ENCODE measurements at regions not wholly inside any gene's neighbourhood (a gene's known extent, or its start where the extent isn't known, plus 50 kb on each side); places are given as distances from the start of the nearest gene placed in this dataset.
"Not testable (repeated sequence)": the region's sequence is repeated elsewhere in the genome, so short reads cannot be mapped to it uniquely, and the experiment has no call there.

- TF ChIP-seq CTCF (IDR thresholded peaks at IDR 0.05) (no peak), POLR2AphosphoS5 (IDR thresholded peaks at IDR 0.05) (no peak), POLR2A (IDR thresholded peaks at IDR 0.05) (no peak), EP300 (IDR thresholded peaks at IDR 0.05) (no peak)
- Histone ChIP-seq H3K27me3 (peaks cover 0 to 23% (median 0%) of the 10 kb centered on the region in 3 donors), H3K27ac (no peak overlapping the region), H3K4me3 (no peak overlapping the region), H3K36me3 (no peaks in the 10 kb centered on the region), H3K9me3 (no peaks in the 10 kb centered on the region), H3K4me1 (no peaks in the 10 kb centered on the region)
- intact Hi-C loops (cut with DNase I; ENCODE audit: low total_unique reads): no loop called here
- 71 to 80% (median 75%) methylated on average over 4 to 19 of the region's 19 CpGs for WGBS, 5 donors
- no peak for DNase-seq
Measured at GRCh38 chr14:105894125-105894977, 368.0 kb downstream of the TMEM121 start.

- H3K36me3 ChIP-seq: no peaks in the 10 kb centered on the region
- intact Hi-C loops (cut with DNase I; ENCODE audit: low total_unique reads): no loop called here
- no peaks in the 10 kb centered on the region for H3K4me1 ChIP-seq
- DNase-seq: no peak
- H3K4me3 ChIP-seq: no peak overlapping the region
- no peak overlapping the region for H3K27ac ChIP-seq
- H3K9me3 ChIP-seq: no peaks in the 10 kb centered on the region
- H3K27me3 ChIP-seq: peaks cover 0 to 25% (median 0%) of the 10 kb centered on the region in 3 donors
- TF ChIP-seq POLR2AphosphoS5 (IDR thresholded peaks at IDR 0.05) (no peak), EP300 (IDR thresholded peaks at IDR 0.05) (no peak), POLR2A (IDR thresholded peaks at IDR 0.05) (no peak), CTCF (IDR thresholded peaks at IDR 0.05) (no peak)
- WGBS, 5 donors: 75 to 87% (median 80%) methylated on average over 25 to 30 of the region's 30 CpGs
Measured at GRCh38 chr14:105894978-105895881, 368.8 kb downstream of the TMEM121 start.

- not testable (repeated sequence) for DNase-seq
- WGBS, 5 donors: 76 to 85% (median 82%) methylated on average over 2 to 6 of the region's 6 CpGs
Measured at GRCh38 chr14:105896206-105896605, 369.8 kb downstream of the TMEM121 start.

GRCh38 chr14:105896961-105897724 is 370.8 kb downstream of the TMEM121 start:
- H3K9me3 ChIP-seq; H3K27ac ChIP-seq; H3K36me3 ChIP-seq; H3K4me1 ChIP-seq; H3K4me3 ChIP-seq; intact Hi-C loops (cut with DNase I; ENCODE audit: low total_unique reads); DNase-seq: not testable (repeated sequence)
- WGBS, 5 donors: 53 to 67% (median 60%) methylated on average over 6 of the region's 6 CpGs
- peaks cover 0 to 22% (median 0%) of the 10 kb centered on the region in 3 donors for H3K27me3 ChIP-seq

More at GRCh38 chr14:105896206-105896605, 369.8 kb downstream of the TMEM121 start:
- intact Hi-C loops (cut with DNase I; ENCODE audit: low total_unique reads); H3K4me1 ChIP-seq; H3K27ac ChIP-seq; H3K36me3 ChIP-seq; H3K9me3 ChIP-seq; H3K4me3 ChIP-seq: not testable (repeated sequence)
- H3K27me3 ChIP-seq: peaks cover 0 to 29% (median 0%) of the 10 kb centered on the region in 3 donors

GRCh38 chr14:105897725-105898113 is 371.3 kb downstream of the TMEM121 start:
- 72 to 79% (median 75%) methylated on average over 6 to 7 of the region's 7 CpGs for WGBS, 5 donors
- no peak for TF ChIP-seq POLR2A (IDR thresholded peaks at IDR 0.05)
- no peak for TF ChIP-seq CTCF (IDR thresholded peaks at IDR 0.05)
- no peak for TF ChIP-seq EP300 (IDR thresholded peaks at IDR 0.05)
- TF ChIP-seq POLR2AphosphoS5 (IDR thresholded peaks at IDR 0.05): no peak
- no peaks in the 10 kb centered on the region for H3K36me3 ChIP-seq
- DNase-seq: no peak
- H3K4me1 ChIP-seq: no peaks in the 10 kb centered on the region
- no peaks in the 10 kb centered on the region for H3K9me3 ChIP-seq
- H3K4me3 ChIP-seq: no peak overlapping the region
- peaks cover 0 to 21% (median 0%) of the 10 kb centered on the region in 3 donors for H3K27me3 ChIP-seq
- no peak overlapping the region for H3K27ac ChIP-seq
- intact Hi-C loops (cut with DNase I; ENCODE audit: low total_unique reads): no loop called here

Measured in stomach (tissue), 8 donors.